DOHH2 (cell line): ENCODE measurements at regions not wholly inside any gene's neighbourhood (a gene's known extent, or its start where the extent isn't known, plus 50 kb on each side); places are given as distances from the start of the nearest gene placed in this dataset.

Experiments
- CTCF ChIP-seq: fragments of 200-600 bp; sonication (generic); IDR thresholded peaks from one replicate; pipeline ENCODE4 v1.5.1; 2014; ENCODE audit warnings: antibody characterized with exemption, mild to moderate bottlenecking, low read depth, low read length; ENCODE audit not compliant: poor library complexity, severe bottlenecking
- EZH2phosphoT487 ChIP-seq: fragments of 200-600 bp; sonication (generic); IDR thresholded peaks from 2 replicates; pipeline ENCODE4 v1.6.1; 2017; ENCODE audit warnings: borderline replicate concordance, mild to moderate bottlenecking, antibody characterized with exemption, low read length, moderate library complexity, mixed read lengths

GRCh38 chr16:87138316-87138715, 178.9 kb downstream of the C16orf95 start:
- no peak for TF ChIP-seq CTCF
- TF ChIP-seq EZH2phosphoT487: no peak
